CD4-positive, CD25-positive, alpha-beta regulatory T cell (primary cell): ENCODE measurements at regions not wholly inside any gene's neighbourhood (a gene's known extent, or its start where the extent isn't known, plus 50 kb on each side); places are given as distances from the start of the nearest gene placed in this dataset.

Experiments
- ATAC-seq, 2 donors: fragments of 150-1000 bp; cut with Tn5 transposase; one replicate each; pipeline ENCODE4 v1.10.0; 2021; ENCODE audit warnings: low read depth in 2 of 2, moderate number of reproducible peaks in 2 of 2, moderate library complexity in 1 of 2
- DNase-seq, 3 donors: peaks; one replicate each; pipeline versions ENCODE4 v3.0.0 to v3.0.0-alpha.2; 2012 to 2022; ENCODE audit warnings: mixed read lengths in 1 of 3
- H3K27ac ChIP-seq: one replicate; pipeline ENCODE4 v1.7.0; 2013; ENCODE audit warnings: mild to moderate bottlenecking, low read length; ENCODE audit not compliant: insufficient read depth, poor library complexity, severe bottlenecking
- H3K27me3 ChIP-seq: one replicate; pipeline ENCODE4 v1.7.0; 2013; ENCODE audit warnings: low read length; ENCODE audit not compliant: control insufficient read depth, insufficient read depth
- H3K36me3 ChIP-seq: one replicate; pipeline ENCODE4 v1.7.0; 2013; ENCODE audit warnings: mild to moderate bottlenecking, low read length, moderate library complexity; ENCODE audit not compliant: control insufficient read depth, insufficient read depth
- H3K4me1 ChIP-seq: 2 replicates; pipeline ENCODE4 v1.7.0; 2013; ENCODE audit warnings: mild to moderate bottlenecking, low read length; ENCODE audit not compliant: insufficient read depth, control insufficient read depth, poor library complexity, severe bottlenecking
- H3K4me3 ChIP-seq: one replicate; pipeline ENCODE4 v1.7.0; 2013; ENCODE audit warnings: low read depth, mild to moderate bottlenecking, low read length, moderate library complexity
- H3K9me3 ChIP-seq, 2 experiments: 1 replicate in 1 of 2; 2 replicates in 1 of 2; pipeline ENCODE4 v1.7.0; 2013; ENCODE audit warnings: low read length in 2 of 2, mild to moderate bottlenecking in 1 of 2, moderate library complexity in 1 of 2; ENCODE audit not compliant: control insufficient read depth in 2 of 2
- H3K27ac Mint-ChIP-seq, 3 donors: one replicate each; pipeline ENCODE4 v1.8.0; 2020 to 2022; ENCODE audit warnings: mild to moderate bottlenecking in 3 of 3, mixed read lengths in 3 of 3, moderate library complexity in 2 of 3
- H3K27me3 Mint-ChIP-seq: one replicate; pipeline ENCODE4 v1.8.0; 2022; ENCODE audit warnings: mild to moderate bottlenecking, mixed read lengths
- H3K36me3 Mint-ChIP-seq: one replicate; pipeline ENCODE4 v1.8.0; 2020; ENCODE audit warnings: mixed read lengths
- H3K4me1 Mint-ChIP-seq, 4 donors: one replicate each; pipeline ENCODE4 v1.8.0; 2020 to 2022; ENCODE audit warnings: mixed read lengths in 4 of 4, mild to moderate bottlenecking in 1 of 4
- H3K4me3 Mint-ChIP-seq, 4 donors: one replicate each; pipeline ENCODE4 v1.8.0; 2020 to 2022; ENCODE audit warnings: mild to moderate bottlenecking in 4 of 4, mixed read lengths in 4 of 4, moderate library complexity in 3 of 4
- H3K9me3 Mint-ChIP-seq, 7 donors: one replicate each; pipeline ENCODE4 v1.8.0; 2020 to 2022; ENCODE audit warnings: mixed read lengths in 7 of 7, mild to moderate bottlenecking in 3 of 7, moderate library complexity in 2 of 7

GRCh38 chr18:14031053-14031452 is 101.2 kb downstream of the ZNF519 start:
- DNase-seq (no peak), ATAC-seq (no peak)
- Histone ChIP-seq H3K36me3 (no peaks in the 10 kb centered on the region), H3K4me1 (no peaks in the 10 kb centered on the region), H3K27me3 (peaks cover 2% of the 10 kb centered on the region), H3K9me3 (no peaks in the 10 kb centered on the region), H3K27ac (no peak overlapping the region), H3K4me3 (no peak overlapping the region)
- Mint-ChIP-seq H3K4me3 (no peak overlapping the region), H3K36me3 (no peaks in the 10 kb centered on the region), H3K27me3 (no peaks in the 10 kb centered on the region), H3K4me1 (no peaks in the 10 kb centered on the region), H3K9me3 (peaks cover 0 to 10% (median 3%) of the 10 kb centered on the region in 7 donors), H3K27ac (no peak overlapping the region)

GRCh38 chr18:14029512-14029911 is 102.7 kb downstream of the ZNF519 start:
- no peaks in the 10 kb centered on the region for H3K27me3 Mint-ChIP-seq
- Histone ChIP-seq H3K4me1 (no peaks in the 10 kb centered on the region), H3K27me3 (peaks cover 2% of the 10 kb centered on the region), H3K9me3 (no peaks in the 10 kb centered on the region), H3K4me3 (no peak overlapping the region), H3K36me3 (no peaks in the 10 kb centered on the region), H3K27ac (no peak overlapping the region)
- no peak overlapping the region for H3K4me3 Mint-ChIP-seq
- H3K27ac Mint-ChIP-seq = no peak overlapping the region
- no peak for ATAC-seq
- DNase-seq = no peak
- H3K4me1 Mint-ChIP-seq = no peaks in the 10 kb centered on the region
- H3K36me3 Mint-ChIP-seq = no peaks in the 10 kb centered on the region
- peaks cover 0 to 6% (median 4%) of the 10 kb centered on the region in 7 donors for H3K9me3 Mint-ChIP-seq

- Mint-ChIP-seq H3K36me3 (no peaks in the 10 kb centered on the region), H3K4me1 (no peaks in the 10 kb centered on the region), H3K27me3 (peaks cover 12% of the 10 kb centered on the region), H3K9me3 (peaks cover 0 to 6% (median 3%) of the 10 kb centered on the region in 7 donors), H3K27ac (no peak overlapping the region), H3K4me3 (no peak overlapping the region)
- H3K36me3 ChIP-seq = no peaks in the 10 kb centered on the region
- peaks cover 4% of the 10 kb centered on the region for H3K27me3 ChIP-seq
- no peak for DNase-seq
- ATAC-seq = no peak
- H3K4me3 ChIP-seq = no peak overlapping the region
- H3K27ac ChIP-seq = no peak overlapping the region
- no peaks in the 10 kb centered on the region for H3K4me1 ChIP-seq
- H3K9me3 ChIP-seq = no peaks in the 10 kb centered on the region
Measured at GRCh38 chr18:14026199-14026598, 106.0 kb downstream of the ZNF519 start.

- Mint-ChIP-seq H3K9me3 (peaks cover 0 to 6% (median 3%) of the 10 kb centered on the region in 7 donors), H3K4me3 (no peak overlapping the region), H3K4me1 (no peaks in the 10 kb centered on the region), H3K27me3 (peaks cover 12% of the 10 kb centered on the region), H3K27ac (peak overlapping the region in 1 of 3 donors; percentile 32), H3K36me3 (no peaks in the 10 kb centered on the region)
- Histone ChIP-seq H3K27ac (no peak overlapping the region), H3K4me3 (no peak overlapping the region), H3K9me3 (no peaks in the 10 kb centered on the region), H3K4me1 (no peaks in the 10 kb centered on the region), H3K36me3 (no peaks in the 10 kb centered on the region), H3K27me3 (peaks cover 4% of the 10 kb centered on the region)
- ATAC-seq (no peak), DNase-seq (no peak)
Measured at GRCh38 chr18:14025306-14025940, 106.8 kb downstream of the ZNF519 start.

- Histone ChIP-seq H3K27me3 (no peaks in the 10 kb centered on the region), H3K36me3 (no peaks in the 10 kb centered on the region), H3K27ac (no peak overlapping the region), H3K4me1 (no peaks in the 10 kb centered on the region), H3K9me3 (no peaks in the 10 kb centered on the region), H3K4me3 (no peak overlapping the region)
- Mint-ChIP-seq H3K27ac (no peak overlapping the region), H3K4me1 (no peaks in the 10 kb centered on the region), H3K36me3 (no peaks in the 10 kb centered on the region), H3K4me3 (no peak overlapping the region), H3K27me3 (peaks cover 6% of the 10 kb centered on the region), H3K9me3 (peaks cover 0 to 6% (median 1%) of the 10 kb centered on the region in 7 donors)
- DNase-seq = no peak
- no peak for ATAC-seq
Measured at GRCh38 chr18:14015416-14015815, 100.1 kb upstream of the MC2R start.

GRCh38 chr18:14014456-14014855 is 99.1 kb upstream of the MC2R start:
- Mint-ChIP-seq H3K9me3 (peaks cover 0 to 6% (median 1%) of the 10 kb centered on the region in 7 donors), H3K27me3 (peaks cover 5% of the 10 kb centered on the region), H3K4me1 (no peaks in the 10 kb centered on the region), H3K36me3 (no peaks in the 10 kb centered on the region), H3K27ac (peak overlapping the region in 1 of 3 donors; percentile 18), H3K4me3 (no peak overlapping the region)
- Histone ChIP-seq H3K27ac (no peak overlapping the region), H3K4me3 (no peak overlapping the region), H3K27me3 (no peaks in the 10 kb centered on the region), H3K4me1 (no peaks in the 10 kb centered on the region), H3K9me3 (no peaks in the 10 kb centered on the region), H3K36me3 (no peaks in the 10 kb centered on the region)
- ATAC-seq (no peak), DNase-seq (no peak)

GRCh38 chr18:14000884-14001283 is 85.5 kb upstream of the MC2R start:
- no peaks in the 10 kb centered on the region for H3K36me3 ChIP-seq

GRCh38 chr18:13999231-13999630 is 83.9 kb upstream of the MC2R start:
- no peaks in the 10 kb centered on the region for H3K36me3 ChIP-seq
- no peaks in the 10 kb centered on the region for H3K27me3 Mint-ChIP-seq

More at GRCh38 chr18:14000884-14001283, 85.5 kb upstream of the MC2R start:
- H3K4me1 ChIP-seq = no peaks in the 10 kb centered on the region
- H3K9me3 ChIP-seq = no peaks in the 10 kb centered on the region
- Mint-ChIP-seq H3K27ac (no peak overlapping the region), H3K27me3 (no peaks in the 10 kb centered on the region), H3K4me3 (no peak overlapping the region), H3K4me1 (no peaks in the 10 kb centered on the region), H3K36me3 (no peaks in the 10 kb centered on the region), H3K9me3 (peaks cover 0 to 6% (median 2%) of the 10 kb centered on the region in 7 donors)
- H3K4me3 ChIP-seq = no peak overlapping the region
- no peak overlapping the region for H3K27ac ChIP-seq
- H3K27me3 ChIP-seq = no peaks in the 10 kb centered on the region
- DNase-seq (no peak), ATAC-seq (no peak)

More at GRCh38 chr18:13999231-13999630, 83.9 kb upstream of the MC2R start:
- H3K4me3 ChIP-seq = no peak overlapping the region
- Mint-ChIP-seq H3K36me3 (no peaks in the 10 kb centered on the region), H3K4me1 (no peaks in the 10 kb centered on the region), H3K9me3 (peaks cover 0 to 6% (median 0%) of the 10 kb centered on the region in 7 donors), H3K27ac (no peak overlapping the region), H3K4me3 (no peak overlapping the region)
- no peaks in the 10 kb centered on the region for H3K9me3 ChIP-seq
- no peaks in the 10 kb centered on the region for H3K4me1 ChIP-seq
- no peak overlapping the region for H3K27ac ChIP-seq
- DNase-seq (no peak), ATAC-seq (no peak)
- H3K27me3 ChIP-seq = no peaks in the 10 kb centered on the region
